ENCODE measurements at regions not wholly inside any gene's neighbourhood (a gene's known extent, or its start where the extent isn't known, plus 50 kb on each side); places are given as distances from the start of the nearest gene placed in this dataset.

- H3K4me1 ChIP-seq (ENCODE audit: insufficient read depth, low read length, poor library complexity, severe bottlenecking) = no peaks in the 10 kb centered on the region
- no peak overlapping the region for H2AFZ ChIP-seq (ENCODE audit: low read length)
- peaks cover 9% of the 10 kb centered on the region; the same call in 1 of the 2 replicates for H3K9me3 ChIP-seq (ENCODE audit: low read length)
- no peak overlapping the region for H3K27ac ChIP-seq (ENCODE audit: low read depth, low read length, poor library complexity, severe bottlenecking)
- no peaks in the 10 kb centered on the region for H4K20me1 ChIP-seq (ENCODE audit: insufficient read depth, low read length)
- BruUV-seq (replicated peaks) = no TSS peak
- no peak overlapping the region for H3K4me3 ChIP-seq (ENCODE audit: low read depth, low read length, poor library complexity, severe bottlenecking)
- no peak for TF ChIP-seq CTCF (conservative IDR thresholded peaks at IDR 0.05; ENCODE audit: low read length)
- no peak for TF ChIP-seq EZH2phosphoT487 (IDR thresholded peaks at IDR 0.05; ENCODE audit: borderline replicate concordance, low read depth, low read length)
- H3K9me2 ChIP-seq (ENCODE audit: insufficient read depth, low read length) = no peaks in the 10 kb centered on the region
- H3K79me2 ChIP-seq (ENCODE audit: insufficient read depth, low read depth, low read length) = no peaks in the 10 kb centered on the region
- no peak for DNase-seq (ENCODE audit: low spot score)
- CTCF ChIA-PET (ENCODE audit: unreplicated experiment) = no interaction called here
- H3K4me2 ChIP-seq (ENCODE audit: low read length) = no peak overlapping the region
- intact Hi-C loops (cut with micrococcal nuclease; ENCODE audit: unreplicated experiment) = no loop called here
- H3K36me3 ChIP-seq (ENCODE audit: insufficient read depth, low read length) = no peaks in the 10 kb centered on the region
- POLR2A ChIA-PET = interaction anchor here (0.7 kb wide), 1 partner anchor 1505 kb away, joined by 3 read pairs; no protein-coding TSS in a partner anchor
Observed at GRCh38 chr5:89200899-89201298, 317.9 kb upstream of the MEF2C start.

GRCh38 chr5:89199306-89199705, 316.3 kb upstream of the MEF2C start:
- Histone ChIP-seq H3K9me2 (ENCODE audit: insufficient read depth, low read length) (no peaks in the 10 kb centered on the region), H3K4me3 (ENCODE audit: low read depth, low read length, poor library complexity, severe bottlenecking) (no peak overlapping the region), H3K4me1 (ENCODE audit: insufficient read depth, low read length, poor library complexity, severe bottlenecking) (no peaks in the 10 kb centered on the region), H3K9me3 (ENCODE audit: low read length) (peaks cover 9% of the 10 kb centered on the region; the same call in 1 of the 2 replicates), H3K36me3 (ENCODE audit: insufficient read depth, low read length) (no peaks in the 10 kb centered on the region), H3K4me2 (ENCODE audit: low read length) (no peak overlapping the region), H3K79me2 (ENCODE audit: insufficient read depth, low read depth, low read length) (no peaks in the 10 kb centered on the region), H4K20me1 (ENCODE audit: insufficient read depth, low read length) (no peaks in the 10 kb centered on the region), H3K27ac (ENCODE audit: low read depth, low read length, poor library complexity, severe bottlenecking) (no peak overlapping the region), H2AFZ (ENCODE audit: low read length) (no peak overlapping the region)
- BruUV-seq (replicated peaks) = no TSS peak
- DNase-seq (ENCODE audit: low spot score) = no peak
- TF ChIP-seq CTCF (conservative IDR thresholded peaks at IDR 0.05; ENCODE audit: low read length) = no peak
- no peak for TF ChIP-seq EZH2phosphoT487 (IDR thresholded peaks at IDR 0.05; ENCODE audit: borderline replicate concordance, low read depth, low read length)
- ChIA-PET POLR2A (interaction anchor here (0.7 to 1.3 kb wide), 3 partner anchors 9 to 471 kb away, joined by 3 read pairs; no protein-coding TSS in a partner anchor), CTCF (ENCODE audit: unreplicated experiment) (no interaction called here)
- intact Hi-C loops (cut with micrococcal nuclease; ENCODE audit: unreplicated experiment) = no loop called here

- POLR2A ChIA-PET = interaction anchor here (0.6 to 0.7 kb wide), 3 partner anchors 29 to 123 kb away, joined by 3 to 8 read pairs (median 7); no protein-coding TSS in a partner anchor
- Histone ChIP-seq H3K79me2 (ENCODE audit: insufficient read depth, low read depth, low read length) (no peaks in the 10 kb centered on the region), H3K27ac (ENCODE audit: low read depth, low read length, poor library complexity, severe bottlenecking) (no peak overlapping the region), H3K9me2 (ENCODE audit: insufficient read depth, low read length) (no peaks in the 10 kb centered on the region), H4K20me1 (ENCODE audit: insufficient read depth, low read length) (no peaks in the 10 kb centered on the region), H3K9me3 (ENCODE audit: low read length) (no peaks in the 10 kb centered on the region), H2AFZ (ENCODE audit: low read length) (no peak overlapping the region), H3K4me1 (ENCODE audit: insufficient read depth, low read length, poor library complexity, severe bottlenecking) (no peaks in the 10 kb centered on the region), H3K4me3 (ENCODE audit: low read depth, low read length, poor library complexity, severe bottlenecking) (no peak overlapping the region), H3K36me3 (ENCODE audit: insufficient read depth, low read length) (no peaks in the 10 kb centered on the region), H3K4me2 (ENCODE audit: low read length) (no peak overlapping the region)
- CTCF ChIA-PET (ENCODE audit: unreplicated experiment) = no interaction called here
- BruUV-seq (replicated peaks) = no TSS peak
- DNase-seq (ENCODE audit: low spot score) = no peak
- intact Hi-C loops (cut with micrococcal nuclease; ENCODE audit: unreplicated experiment) = no loop called here
- no peak for TF ChIP-seq EZH2phosphoT487 (IDR thresholded peaks at IDR 0.05; ENCODE audit: borderline replicate concordance, low read depth, low read length)
- no peak for TF ChIP-seq CTCF (conservative IDR thresholded peaks at IDR 0.05; ENCODE audit: low read length)
Observed at GRCh38 chr5:89191374-89191773, 308.4 kb upstream of the MEF2C start.

Data from OCI-LY7 (cell line).